A549 (cell line): ENCODE measurements at regions not wholly inside any gene's neighbourhood (a gene's known extent, or its start where the extent isn't known, plus 50 kb on each side); places are given as distances from the start of the nearest gene placed in this dataset.

Experiments
- MAZ ChIP-seq: fragments of 150-350 bp; IDR thresholded peaks from 2 replicates; pipeline ENCODE4 v1.6.1; 2014; ENCODE audit warnings: antibody characterized with exemption, low read depth, low read length, borderline replicate concordance
- NR3C1 ChIP-seq: fragments of >200 bp; sonication (Bioruptor Twin); formaldehyde crosslinking; IDR thresholded peaks from 3 replicates; pipeline ENCODE4 v1.6.1; 2017
- POLR2A ChIP-seq: IDR thresholded peaks from 2 replicates; pipeline ENCODE4 v1.6.1; 2012; ENCODE audit warnings: mild to moderate bottlenecking, low read length
- POLR2AphosphoS2 ChIP-seq: conservative IDR thresholded peaks from 2 replicates; pipeline ENCODE4 v1.6.1; 2012; ENCODE audit warnings: low read length, improper control_type of control experiment, inconsistent platforms
- RFX5 ChIP-seq: fragments of 450-650 bp; IDR thresholded peaks from 2 replicates; pipeline ENCODE4 v1.7.1; 2014; ENCODE audit warnings: antibody characterized with exemption, mild to moderate bottlenecking, moderate library complexity
- SREBF2 ChIP-seq: fragments of 450-650 bp; IDR thresholded peaks from 2 replicates; pipeline ENCODE4 v1.6.1; 2014; ENCODE audit warnings: mild to moderate bottlenecking, moderate library complexity
- TF ChIP-seq, protein P1 (sequence below): IDR thresholded peaks from 2 replicates; pipeline ENCODE4 v1.6.1; 2012
- TF ChIP-seq, protein P2 (sequence below): fragments of >200 bp; sonication (Bioruptor Twin); formaldehyde crosslinking; IDR thresholded peaks from 3 replicates; pipeline ENCODE4 v1.5.1; 2016
- TF ChIP-seq, protein P3 (sequence below): fragments of 200-600 bp; sonication (generic); IDR thresholded peaks from 2 replicates; pipeline ENCODE4 v1.6.1; 2016; ENCODE audit warnings: antibody characterized with exemption, mild to moderate bottlenecking, moderate library complexity
- TF ChIP-seq, protein P4 (sequence below): fragments of 450-650 bp; IDR thresholded peaks from 2 replicates; pipeline ENCODE4 v1.6.1; 2014; ENCODE audit warnings: antibody characterized with exemption

DNA sequence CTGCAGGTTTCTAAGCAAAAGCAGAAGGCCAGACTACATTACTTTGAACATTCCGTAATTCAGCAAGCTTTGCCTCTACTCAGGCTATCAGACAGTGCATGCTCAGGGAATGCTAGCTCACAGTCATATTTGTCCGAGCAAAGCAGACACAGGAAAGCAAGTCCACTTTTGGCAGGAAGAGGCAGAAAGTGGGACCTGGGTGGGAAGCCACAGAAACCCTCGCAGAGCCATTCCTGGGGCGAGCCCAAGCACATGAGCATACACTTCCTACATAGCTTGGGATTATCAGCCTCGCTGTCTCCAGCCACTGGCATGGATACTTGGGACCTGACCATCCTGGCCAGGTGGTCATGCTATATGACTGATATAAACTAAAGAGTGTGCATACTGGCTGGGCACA, 113.3 kb downstream of the TRIM29 start:
- TF ChIP-seq, protein P1, sequence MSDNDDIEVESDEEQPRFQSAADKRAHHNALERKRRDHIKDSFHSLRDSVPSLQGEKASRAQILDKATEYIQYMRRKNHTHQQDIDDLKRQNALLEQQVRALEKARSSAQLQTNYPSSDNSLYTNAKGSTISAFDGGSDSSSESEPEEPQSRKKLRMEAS, result no peak
- TF ChIP-seq, protein P2, sequence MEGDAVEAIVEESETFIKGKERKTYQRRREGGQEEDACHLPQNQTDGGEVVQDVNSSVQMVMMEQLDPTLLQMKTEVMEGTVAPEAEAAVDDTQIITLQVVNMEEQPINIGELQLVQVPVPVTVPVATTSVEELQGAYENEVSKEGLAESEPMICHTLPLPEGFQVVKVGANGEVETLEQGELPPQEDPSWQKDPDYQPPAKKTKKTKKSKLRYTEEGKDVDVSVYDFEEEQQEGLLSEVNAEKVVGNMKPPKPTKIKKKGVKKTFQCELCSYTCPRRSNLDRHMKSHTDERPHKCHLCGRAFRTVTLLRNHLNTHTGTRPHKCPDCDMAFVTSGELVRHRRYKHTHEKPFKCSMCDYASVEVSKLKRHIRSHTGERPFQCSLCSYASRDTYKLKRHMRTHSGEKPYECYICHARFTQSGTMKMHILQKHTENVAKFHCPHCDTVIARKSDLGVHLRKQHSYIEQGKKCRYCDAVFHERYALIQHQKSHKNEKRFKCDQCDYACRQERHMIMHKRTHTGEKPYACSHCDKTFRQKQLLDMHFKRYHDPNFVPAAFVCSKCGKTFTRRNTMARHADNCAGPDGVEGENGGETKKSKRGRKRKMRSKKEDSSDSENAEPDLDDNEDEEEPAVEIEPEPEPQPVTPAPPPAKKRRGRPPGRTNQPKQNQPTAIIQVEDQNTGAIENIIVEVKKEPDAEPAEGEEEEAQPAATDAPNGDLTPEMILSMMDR, result no peak
- TF ChIP-seq POLR2A (no peak), POLR2AphosphoS2 (no peak), SREBF2 (no peak), RFX5 (no peak), NR3C1 (no peak), MAZ (no peak)
- TF ChIP-seq, protein P3, sequence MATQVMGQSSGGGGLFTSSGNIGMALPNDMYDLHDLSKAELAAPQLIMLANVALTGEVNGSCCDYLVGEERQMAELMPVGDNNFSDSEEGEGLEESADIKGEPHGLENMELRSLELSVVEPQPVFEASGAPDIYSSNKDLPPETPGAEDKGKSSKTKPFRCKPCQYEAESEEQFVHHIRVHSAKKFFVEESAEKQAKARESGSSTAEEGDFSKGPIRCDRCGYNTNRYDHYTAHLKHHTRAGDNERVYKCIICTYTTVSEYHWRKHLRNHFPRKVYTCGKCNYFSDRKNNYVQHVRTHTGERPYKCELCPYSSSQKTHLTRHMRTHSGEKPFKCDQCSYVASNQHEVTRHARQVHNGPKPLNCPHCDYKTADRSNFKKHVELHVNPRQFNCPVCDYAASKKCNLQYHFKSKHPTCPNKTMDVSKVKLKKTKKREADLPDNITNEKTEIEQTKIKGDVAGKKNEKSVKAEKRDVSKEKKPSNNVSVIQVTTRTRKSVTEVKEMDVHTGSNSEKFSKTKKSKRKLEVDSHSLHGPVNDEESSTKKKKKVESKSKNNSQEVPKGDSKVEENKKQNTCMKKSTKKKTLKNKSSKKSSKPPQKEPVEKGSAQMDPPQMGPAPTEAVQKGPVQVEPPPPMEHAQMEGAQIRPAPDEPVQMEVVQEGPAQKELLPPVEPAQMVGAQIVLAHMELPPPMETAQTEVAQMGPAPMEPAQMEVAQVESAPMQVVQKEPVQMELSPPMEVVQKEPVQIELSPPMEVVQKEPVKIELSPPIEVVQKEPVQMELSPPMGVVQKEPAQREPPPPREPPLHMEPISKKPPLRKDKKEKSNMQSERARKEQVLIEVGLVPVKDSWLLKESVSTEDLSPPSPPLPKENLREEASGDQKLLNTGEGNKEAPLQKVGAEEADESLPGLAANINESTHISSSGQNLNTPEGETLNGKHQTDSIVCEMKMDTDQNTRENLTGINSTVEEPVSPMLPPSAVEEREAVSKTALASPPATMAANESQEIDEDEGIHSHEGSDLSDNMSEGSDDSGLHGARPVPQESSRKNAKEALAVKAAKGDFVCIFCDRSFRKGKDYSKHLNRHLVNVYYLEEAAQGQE, result no peak
- TF ChIP-seq, protein P4, sequence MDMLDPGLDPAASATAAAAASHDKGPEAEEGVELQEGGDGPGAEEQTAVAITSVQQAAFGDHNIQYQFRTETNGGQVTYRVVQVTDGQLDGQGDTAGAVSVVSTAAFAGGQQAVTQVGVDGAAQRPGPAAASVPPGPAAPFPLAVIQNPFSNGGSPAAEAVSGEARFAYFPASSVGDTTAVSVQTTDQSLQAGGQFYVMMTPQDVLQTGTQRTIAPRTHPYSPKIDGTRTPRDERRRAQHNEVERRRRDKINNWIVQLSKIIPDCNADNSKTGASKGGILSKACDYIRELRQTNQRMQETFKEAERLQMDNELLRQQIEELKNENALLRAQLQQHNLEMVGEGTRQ, result no peak
